ENCODE measurements at regions not wholly inside any gene's neighbourhood (a gene's known extent, or its start where the extent isn't known, plus 50 kb on each side); places are given as distances from the start of the nearest gene placed in this dataset.

GRCh38 chr5:57653636-57654290 is 171.2 kb upstream of the ACTBL2 start:
- no peak for TF ChIP-seq CTCF (IDR thresholded peaks at IDR 0.05)
- no peak for TF ChIP-seq POLR2AphosphoS5 (IDR thresholded peaks at IDR 0.05; ENCODE audit: low read depth, low read length)
- no peak for TF ChIP-seq TCF7L2 (IDR thresholded peaks at IDR 0.05; ENCODE audit: low read depth, low read length)
- no peak for TF ChIP-seq REST (IDR thresholded peaks at IDR 0.05; ENCODE audit: insufficient read depth in 1 of 2, low read depth in 2 of 2, low read length in 1 of 2)
- no peak for TF ChIP-seq SIN3A (IDR thresholded peaks at IDR 0.05; ENCODE audit: borderline replicate concordance, insufficient read depth, low read depth, low read length)

Measured in Panc1 (cell line).